ENCODE measurements at regions not wholly inside any gene's neighbourhood (a gene's known extent, or its start where the extent isn't known, plus 50 kb on each side); places are given as distances from the start of the nearest gene placed in this dataset.

GRCh38 chr1:239840790-239841189 lies 250.9 kb upstream of the FMN2 start:
- TF ChIP-seq RAD51 (IDR thresholded peaks at IDR 0.05; ENCODE audit: borderline replicate concordance, low read depth) (no peak), ZNF445 (CRISPR knock-in tag; IDR thresholded peaks at IDR 0.05; ENCODE audit: low read depth) (no peak), PHF8 (IDR thresholded peaks at IDR 0.05; ENCODE audit: borderline replicate concordance, low read length) (no peak), MAFF (IDR thresholded peaks at IDR 0.05; ENCODE audit: low read length) (no peak), POLR2A (conservative IDR thresholded peaks at IDR 0.05) (no peak), CTCF (IDR thresholded peaks at IDR 0.05 in 2 of 3, conservative IDR thresholded peaks at IDR 0.05 in 1 of 3; ENCODE audit: insufficient read depth in 2 of 3, low read depth in 1 of 3, low read length in 3 of 3) (no peak), SIN3A (IDR thresholded peaks at IDR 0.05; ENCODE audit: borderline replicate concordance in 2 of 2, control insufficient read depth in 1 of 2, low read depth in 2 of 2, low read length in 2 of 2) (no peak), EP300 (IDR thresholded peaks at IDR 0.05; ENCODE audit: low read length) (no peak), BACH1 (tag; IDR thresholded peaks at IDR 0.05) (no peak), ATF2 (CRISPR knock-in tag; IDR thresholded peaks at IDR 0.05) (no peak)

Data from K562 (cell line).